ENCODE measurements at regions not wholly inside any gene's neighbourhood (a gene's known extent, or its start where the extent isn't known, plus 50 kb on each side); places are given as distances from the start of the nearest gene placed in this dataset.

DNA sequence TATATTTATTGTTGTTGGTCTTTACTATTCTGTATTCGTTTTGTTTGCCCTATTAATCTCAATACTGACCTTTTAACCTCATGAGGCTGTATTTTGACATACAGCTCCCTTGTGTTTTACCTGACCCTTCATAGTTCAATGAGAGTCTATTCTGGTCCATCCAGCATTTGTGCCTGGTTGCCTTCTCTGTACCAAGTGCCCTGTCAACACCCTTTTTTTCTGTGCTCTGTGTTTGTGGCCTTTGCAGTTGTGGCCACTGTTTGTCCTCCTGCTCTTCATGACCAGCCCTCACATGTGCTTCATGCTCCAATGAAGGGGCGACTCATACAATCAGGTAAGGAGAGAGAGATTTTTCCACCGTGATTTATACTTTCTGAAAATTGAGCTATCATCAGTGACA lies 368.2 kb downstream of the IL20RB start:
- TF ChIP-seq, protein P1, sequence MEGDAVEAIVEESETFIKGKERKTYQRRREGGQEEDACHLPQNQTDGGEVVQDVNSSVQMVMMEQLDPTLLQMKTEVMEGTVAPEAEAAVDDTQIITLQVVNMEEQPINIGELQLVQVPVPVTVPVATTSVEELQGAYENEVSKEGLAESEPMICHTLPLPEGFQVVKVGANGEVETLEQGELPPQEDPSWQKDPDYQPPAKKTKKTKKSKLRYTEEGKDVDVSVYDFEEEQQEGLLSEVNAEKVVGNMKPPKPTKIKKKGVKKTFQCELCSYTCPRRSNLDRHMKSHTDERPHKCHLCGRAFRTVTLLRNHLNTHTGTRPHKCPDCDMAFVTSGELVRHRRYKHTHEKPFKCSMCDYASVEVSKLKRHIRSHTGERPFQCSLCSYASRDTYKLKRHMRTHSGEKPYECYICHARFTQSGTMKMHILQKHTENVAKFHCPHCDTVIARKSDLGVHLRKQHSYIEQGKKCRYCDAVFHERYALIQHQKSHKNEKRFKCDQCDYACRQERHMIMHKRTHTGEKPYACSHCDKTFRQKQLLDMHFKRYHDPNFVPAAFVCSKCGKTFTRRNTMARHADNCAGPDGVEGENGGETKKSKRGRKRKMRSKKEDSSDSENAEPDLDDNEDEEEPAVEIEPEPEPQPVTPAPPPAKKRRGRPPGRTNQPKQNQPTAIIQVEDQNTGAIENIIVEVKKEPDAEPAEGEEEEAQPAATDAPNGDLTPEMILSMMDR (optimal IDR thresholded peaks at IDR 0.05 in 1 of 3, IDR thresholded peaks at IDR 0.05 in 1 of 3, conservative IDR thresholded peaks at IDR 0.05 in 1 of 3; ENCODE audit: extremely low read depth in 1 of 3, insufficient read depth in 2 of 3, low read length in 3 of 3) = no peak
- TF ChIP-seq EZH2 (IDR thresholded peaks at IDR 0.05; ENCODE audit: low read length) = no peak
